Stimulated activated memory B cell treated with anti-CD40 and anti-IgM and Interleukin-4, amounts not matched to agents 10 μg/mL and 1 μg/mL and 100 μg/mL, for 72 hours (primary cell): ENCODE measurements at regions not wholly inside any gene's neighbourhood (a gene's known extent, or its start where the extent isn't known, plus 50 kb on each side); places are given as distances from the start of the nearest gene placed in this dataset.

Experiments used
- ATAC-seq: fragments of 150-1000 bp; cut with Tn5 transposase; 2 replicates; pipeline ENCODE4 v1.10.0; 2021
- H3K27ac Mint-ChIP-seq: one replicate; pipeline ENCODE4 v1.8.0; 2022; ENCODE audit warnings: mild to moderate bottlenecking, mixed read lengths
- H3K27me3 Mint-ChIP-seq: one replicate; pipeline ENCODE4 v1.8.0; 2022; ENCODE audit warnings: mixed read lengths
- H3K36me3 Mint-ChIP-seq: one replicate; pipeline ENCODE4 v1.8.0; 2022; ENCODE audit warnings: mixed read lengths
- H3K4me1 Mint-ChIP-seq: one replicate; pipeline ENCODE4 v1.8.0; 2022; ENCODE audit warnings: mixed read lengths
- H3K4me3 Mint-ChIP-seq: one replicate; pipeline ENCODE4 v1.8.0; 2022; ENCODE audit warnings: mild to moderate bottlenecking, moderate library complexity, mixed read lengths
- H3K9me3 Mint-ChIP-seq: one replicate; pipeline ENCODE4 v1.8.0; 2022; ENCODE audit warnings: mixed read lengths

- H3K9me3 Mint-ChIP-seq, result no peaks in the 10 kb centered on the region
- no peaks in the 10 kb centered on the region for H3K36me3 Mint-ChIP-seq
- H3K27me3 Mint-ChIP-seq, result no peaks in the 10 kb centered on the region
- no peak overlapping the region for H3K4me3 Mint-ChIP-seq
- no peaks in the 10 kb centered on the region for H3K4me1 Mint-ChIP-seq
- no peak overlapping the region for H3K27ac Mint-ChIP-seq
- ATAC-seq, result no peak
These were observed 175.6 kb downstream of the GLI2 start for GRCh38 chr2:120910956-120911951.

DNA sequence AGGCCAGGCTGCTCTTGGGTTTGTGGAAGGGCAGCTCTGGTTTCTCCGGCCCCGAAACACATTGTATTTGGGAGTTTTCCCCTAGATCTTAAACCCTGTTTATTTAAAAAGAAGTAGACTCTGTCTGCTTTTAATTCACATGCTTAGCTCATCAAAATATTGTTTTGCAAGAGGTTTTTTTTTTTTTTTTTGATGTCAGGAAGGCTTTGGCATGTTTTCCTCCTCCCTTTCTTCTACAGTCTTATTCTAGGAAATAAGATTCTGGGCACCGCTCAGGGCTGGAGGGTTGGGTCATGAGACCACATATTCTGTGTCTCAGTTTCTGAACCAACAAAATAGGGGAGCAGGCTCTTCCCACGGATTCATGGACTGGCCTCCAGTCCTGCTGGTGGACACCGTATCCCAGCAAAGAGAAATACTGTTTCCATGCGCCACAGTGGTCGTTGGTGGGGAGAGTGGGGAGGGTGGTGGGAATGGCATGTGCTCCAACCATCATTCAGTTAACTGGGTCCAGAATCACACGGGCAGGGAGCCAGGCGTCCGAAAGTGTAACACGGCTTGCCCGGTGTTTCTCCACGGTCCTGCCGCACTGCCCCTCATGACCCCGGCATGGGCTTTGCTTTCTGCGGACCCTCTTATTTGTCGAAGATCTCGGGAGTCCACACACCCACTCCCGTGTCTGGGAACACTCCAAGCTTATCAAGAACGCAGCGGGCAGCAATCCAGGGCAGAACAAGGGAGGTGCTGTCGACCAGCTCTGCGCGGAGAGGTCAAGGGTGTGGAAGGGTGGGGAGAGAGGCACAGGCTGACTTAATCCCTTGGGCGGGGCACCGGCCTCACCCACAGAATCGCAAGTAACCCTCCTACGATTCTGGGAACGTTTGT is 176.7 kb downstream of the GLI2 start:
- Mint-ChIP-seq H3K4me1 (no peaks in the 10 kb centered on the region), H3K9me3 (no peaks in the 10 kb centered on the region), H3K36me3 (no peaks in the 10 kb centered on the region), H3K4me3 (no peak overlapping the region), H3K27ac (no peak overlapping the region), H3K27me3 (no peaks in the 10 kb centered on the region)
- ATAC-seq, result no peak

GRCh38 chr2:120913972-120914838 is 178.5 kb downstream of the GLI2 start:
- Mint-ChIP-seq H3K27me3 (no peaks in the 10 kb centered on the region), H3K9me3 (no peaks in the 10 kb centered on the region), H3K4me1 (no peaks in the 10 kb centered on the region), H3K4me3 (no peak overlapping the region), H3K27ac (no peak overlapping the region), H3K36me3 (no peaks in the 10 kb centered on the region)
- ATAC-seq, result no peak

DNA sequence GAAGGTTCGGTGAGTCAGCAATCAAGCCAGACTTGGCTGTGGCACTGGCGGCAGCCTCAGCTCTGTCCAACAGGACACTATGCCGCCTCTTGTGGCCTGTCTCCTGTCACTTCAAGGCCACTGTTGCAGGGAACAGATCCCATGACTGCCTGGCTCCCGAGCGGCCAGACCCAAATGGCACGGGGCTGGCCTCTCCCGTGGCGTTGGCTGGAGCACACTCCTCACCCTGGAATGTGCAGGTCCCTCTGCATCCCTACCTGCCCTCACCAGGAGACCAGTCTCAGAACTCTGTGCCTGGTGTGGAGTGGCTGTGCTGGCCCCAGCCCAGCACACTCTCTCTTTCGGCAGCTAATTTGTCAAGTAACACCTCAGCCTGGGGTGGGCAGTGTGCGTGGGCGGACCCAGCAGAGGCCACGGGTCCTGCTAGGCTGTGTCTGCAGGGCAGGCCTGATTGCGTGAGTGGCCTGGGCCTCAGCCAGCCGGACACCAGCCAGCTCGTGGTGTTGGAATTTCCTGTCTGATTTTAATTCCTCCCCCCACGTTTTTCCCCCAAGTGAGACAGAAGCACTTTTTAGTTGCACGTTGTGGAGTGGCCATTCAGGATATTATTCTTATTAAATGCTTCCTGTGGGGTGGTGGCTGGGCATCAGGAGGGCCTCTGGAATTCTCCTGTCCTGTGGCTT is 179.3 kb downstream of the GLI2 start:
- no peak overlapping the region for H3K27ac Mint-ChIP-seq
- no peaks in the 10 kb centered on the region for H3K9me3 Mint-ChIP-seq
- no peak for ATAC-seq
- H3K36me3 Mint-ChIP-seq, result no peaks in the 10 kb centered on the region
- H3K4me1 Mint-ChIP-seq, result no peaks in the 10 kb centered on the region
- H3K27me3 Mint-ChIP-seq, result no peaks in the 10 kb centered on the region
- H3K4me3 Mint-ChIP-seq, result no peak overlapping the region

GRCh38 chr2:120915670-120916069 is 180.0 kb downstream of the GLI2 start:
- no peak for ATAC-seq
- Mint-ChIP-seq H3K4me1 (no peaks in the 10 kb centered on the region), H3K4me3 (no peak overlapping the region), H3K27me3 (no peaks in the 10 kb centered on the region), H3K9me3 (no peaks in the 10 kb centered on the region), H3K27ac (no peak overlapping the region), H3K36me3 (no peaks in the 10 kb centered on the region)

DNA sequence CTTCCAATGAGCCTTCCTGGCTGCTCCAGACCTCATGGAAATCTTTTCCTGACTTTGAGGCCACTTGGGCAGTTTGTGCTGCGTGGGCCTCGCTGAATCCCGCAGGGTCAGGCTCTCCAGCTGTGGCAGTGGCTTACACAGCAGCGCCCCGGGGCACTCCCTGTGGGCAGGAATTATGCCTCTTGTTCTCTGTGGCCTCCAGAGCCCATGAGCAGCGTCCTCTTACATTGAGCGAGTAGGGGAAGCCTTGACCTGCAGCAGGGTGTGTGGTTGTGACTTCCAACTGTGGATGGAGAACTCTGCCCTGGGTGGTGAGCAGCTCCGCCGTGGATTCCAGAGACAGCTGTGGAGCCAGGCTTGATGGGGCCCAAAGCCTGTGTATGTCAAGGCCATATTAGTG is 180.8 kb downstream of the GLI2 start:
- Mint-ChIP-seq H3K4me3 (no peak overlapping the region), H3K9me3 (no peaks in the 10 kb centered on the region), H3K27ac (no peak overlapping the region), H3K36me3 (no peaks in the 10 kb centered on the region), H3K4me1 (no peaks in the 10 kb centered on the region), H3K27me3 (no peaks in the 10 kb centered on the region)
- no peak for ATAC-seq

GRCh38 chr2:120917886-120918285 is 182.2 kb downstream of the GLI2 start:
- ATAC-seq, result no peak
- Mint-ChIP-seq H3K27me3 (no peaks in the 10 kb centered on the region), H3K4me1 (no peaks in the 10 kb centered on the region), H3K27ac (no peak overlapping the region), H3K4me3 (no peak overlapping the region), H3K36me3 (no peaks in the 10 kb centered on the region), H3K9me3 (no peaks in the 10 kb centered on the region)

- Mint-ChIP-seq H3K27ac (no peak overlapping the region), H3K36me3 (no peaks in the 10 kb centered on the region), H3K4me1 (no peaks in the 10 kb centered on the region), H3K9me3 (no peaks in the 10 kb centered on the region), H3K4me3 (no peak overlapping the region), H3K27me3 (no peaks in the 10 kb centered on the region)
- ATAC-seq, result no peak
These were observed 183.5 kb downstream of the GLI2 start for GRCh38 chr2:120919216-120919615.

GRCh38 chr2:120919771-120920453 is 184.2 kb downstream of the GLI2 start:
- no peak for ATAC-seq
- Mint-ChIP-seq H3K36me3 (no peaks in the 10 kb centered on the region), H3K9me3 (no peaks in the 10 kb centered on the region), H3K27ac (no peak overlapping the region), H3K4me3 (no peak overlapping the region), H3K27me3 (no peaks in the 10 kb centered on the region), H3K4me1 (no peaks in the 10 kb centered on the region)

GRCh38 chr2:120920454-120921148 is 184.9 kb downstream of the GLI2 start:
- Mint-ChIP-seq H3K27ac (no peak overlapping the region), H3K4me3 (no peak overlapping the region), H3K4me1 (no peaks in the 10 kb centered on the region), H3K9me3 (no peaks in the 10 kb centered on the region), H3K36me3 (no peaks in the 10 kb centered on the region), H3K27me3 (no peaks in the 10 kb centered on the region)
- ATAC-seq, result no peak

- no peaks in the 10 kb centered on the region for H3K36me3 Mint-ChIP-seq
- H3K27ac Mint-ChIP-seq, result no peak overlapping the region
- no peaks in the 10 kb centered on the region for H3K9me3 Mint-ChIP-seq
- H3K4me1 Mint-ChIP-seq, result no peaks in the 10 kb centered on the region
- H3K27me3 Mint-ChIP-seq, result no peaks in the 10 kb centered on the region
- no peak for ATAC-seq
- H3K4me3 Mint-ChIP-seq, result no peak overlapping the region
These were observed 185.8 kb downstream of the GLI2 start for GRCh38 chr2:120921457-120921856.

DNA sequence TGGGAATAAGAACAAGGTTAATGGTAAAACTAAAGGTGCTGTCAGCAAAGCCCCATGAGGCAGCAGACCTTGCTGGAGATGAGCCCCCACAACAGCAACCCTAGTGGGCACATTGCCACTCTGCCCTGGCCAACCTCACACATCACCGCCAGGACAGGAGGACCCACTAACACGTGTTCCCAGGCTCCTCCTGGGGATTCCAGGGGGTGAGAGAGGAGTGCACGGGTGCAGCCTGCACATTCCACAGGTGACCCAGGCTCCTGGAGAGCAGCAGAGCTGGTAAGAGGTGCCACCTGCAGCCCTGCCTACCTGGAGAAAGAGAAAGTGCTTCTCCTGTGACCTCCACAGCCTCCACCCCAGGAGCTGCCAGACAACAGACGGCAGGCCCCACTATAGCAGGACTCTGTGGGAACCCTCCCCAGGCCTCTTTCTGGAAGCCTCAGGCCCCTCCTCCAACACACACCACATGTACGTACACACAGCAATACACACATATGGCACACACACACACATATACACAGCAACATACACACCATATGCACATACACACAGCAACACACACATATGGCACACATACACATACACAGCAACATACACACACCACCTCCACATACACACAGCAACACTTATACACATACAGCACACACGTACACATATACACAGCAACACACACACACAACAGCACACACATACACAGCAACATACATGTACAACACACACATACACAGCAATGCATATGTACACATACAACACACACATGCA is 187.1 kb downstream of the GLI2 start:
- H3K36me3 Mint-ChIP-seq, result no peaks in the 10 kb centered on the region
- H3K4me1 Mint-ChIP-seq, result no peaks in the 10 kb centered on the region
- ATAC-seq, result no peak

DNA sequence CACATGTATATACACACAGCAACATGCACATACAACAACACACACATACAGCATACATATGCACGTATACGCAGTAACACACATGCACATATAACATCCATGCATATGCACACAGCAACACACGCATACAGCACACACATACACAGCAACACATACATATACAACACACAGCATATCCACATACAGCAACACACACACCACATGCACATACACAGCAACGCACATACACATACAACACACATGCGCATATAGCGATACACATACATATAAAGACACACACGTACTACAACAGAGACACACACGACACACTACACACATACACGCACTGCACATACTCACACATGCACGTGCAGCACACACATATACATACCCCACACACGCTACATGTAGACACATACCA is 187.8 kb downstream of the GLI2 start:
- Mint-ChIP-seq H3K27me3 (no peaks in the 10 kb centered on the region), H3K27ac (no peak overlapping the region), H3K36me3 (no peaks in the 10 kb centered on the region), H3K4me1 (no peaks in the 10 kb centered on the region), H3K9me3 (no peaks in the 10 kb centered on the region), H3K4me3 (no peak overlapping the region)
- no peak for ATAC-seq

More for the DNA sequence above, 187.1 kb downstream of the GLI2 start:
- no peaks in the 10 kb centered on the region for H3K27me3 Mint-ChIP-seq
- no peak overlapping the region for H3K4me3 Mint-ChIP-seq
- no peak overlapping the region for H3K27ac Mint-ChIP-seq
- H3K9me3 Mint-ChIP-seq, result no peaks in the 10 kb centered on the region
